Prostate gland (tissue), 2 donors: ENCODE measurements at regions not wholly inside any gene's neighbourhood (a gene's known extent, or its start where the extent isn't known, plus 50 kb on each side); places are given as distances from the start of the nearest gene placed in this dataset.

Source experiments
- CTCF ChIP-seq, 4 experiments: fragments of 200-600 bp in 2 of 4; fragments of 450-650 bp in 2 of 4; sonication (generic) in 2 of 4; IDR thresholded peaks; 1 replicate in 3 of 4; 2 replicates in 1 of 4; pipeline ENCODE4 v1.5.1; 2016 to 2019; ENCODE audit warnings: antibody characterized with exemption in 4 of 4, mild to moderate bottlenecking in 2 of 4, moderate library complexity in 2 of 4
- POLR2A ChIP-seq: fragments of 450-650 bp; IDR thresholded peaks from one replicate; pipeline ENCODE4 v1.6.1; 2016; ENCODE audit warnings: antibody characterized with exemption, mild to moderate bottlenecking

- TF ChIP-seq POLR2A = no peak
- no peak for TF ChIP-seq CTCF (IDR thresholded peaks at IDR 0.05)
Measured at GRCh38 chr2:8363161-8363560, 318.7 kb upstream of the ID2 start.
